Effector memory CD8-positive, alpha-beta T cell (primary cell): ENCODE measurements at regions not wholly inside any gene's neighbourhood (a gene's known extent, or its start where the extent isn't known, plus 50 kb on each side); places are given as distances from the start of the nearest gene placed in this dataset.
"Not testable (repeated sequence)": the region's sequence is repeated elsewhere in the genome, so short reads cannot be mapped to it uniquely, and the experiment has no call there.

Experiments used
- ATAC-seq: fragments of 150-1000 bp; cut with Tn5 transposase; replicated peaks from 2 replicates; pipeline ENCODE4 v1.10.0; 2021; ENCODE audit warnings: mild to moderate bottlenecking, moderate library complexity
- DNase-seq, 3 experiments: peaks; one replicate each; pipeline ENCODE4 v3.0.0; 2021
- H3K27ac Mint-ChIP-seq, 2 donors: one replicate each; pipeline ENCODE4 v1.8.0; 2022; ENCODE audit warnings: mild to moderate bottlenecking in 2 of 2, mixed read lengths in 2 of 2, moderate library complexity in 2 of 2
- H3K27me3 Mint-ChIP-seq, 2 donors: one replicate each; pipeline ENCODE4 v1.8.0; 2022; ENCODE audit warnings: mixed read lengths in 2 of 2
- H3K36me3 Mint-ChIP-seq: one replicate; pipeline ENCODE4 v1.8.0; 2022; ENCODE audit warnings: mild to moderate bottlenecking, moderate library complexity, mixed read lengths; ENCODE audit not compliant: insufficient read depth
- H3K4me1 Mint-ChIP-seq, 2 donors: one replicate each; pipeline ENCODE4 v1.8.0; 2022; ENCODE audit warnings: low read depth in 2 of 2, mixed read lengths in 2 of 2
- H3K4me3 Mint-ChIP-seq, 2 donors: one replicate each; pipeline ENCODE4 v1.8.0; 2022; ENCODE audit warnings: mild to moderate bottlenecking in 2 of 2, mixed read lengths in 2 of 2, moderate library complexity in 2 of 2
- H3K9me3 Mint-ChIP-seq, 2 donors: one replicate each; pipeline ENCODE4 v1.8.0; 2022; ENCODE audit warnings: mixed read lengths in 2 of 2

DNA sequence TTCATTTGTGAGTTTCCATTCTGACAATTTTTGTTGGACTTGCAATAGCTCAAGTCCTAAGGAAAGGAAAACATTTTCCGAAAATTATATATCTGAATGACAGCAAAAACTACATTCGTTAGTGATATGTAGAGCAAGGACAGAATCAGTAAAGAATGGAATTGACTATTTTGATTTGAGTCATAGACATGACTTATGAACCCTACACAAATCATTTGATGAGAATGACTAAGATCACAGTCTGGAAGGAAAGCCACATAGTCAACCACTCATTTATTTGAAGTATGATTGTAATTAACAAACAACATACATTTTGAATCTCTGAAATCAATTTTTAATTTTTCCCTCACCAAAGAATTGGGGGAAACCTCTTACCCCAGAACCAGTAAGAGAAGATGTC lies 231.6 kb upstream of the CRIM1 start:
- DNase-seq (no peak), ATAC-seq (no peak)
- Mint-ChIP-seq H3K9me3 (peaks cover 4 to 6% of the 10 kb centered on the region in 2 donors), H3K4me1 (peaks cover 6 to 9% of the 10 kb centered on the region in 2 donors), H3K27me3 (peaks cover 14 to 18% of the 10 kb centered on the region in 2 donors), H3K27ac (no peak overlapping the region), H3K36me3 (no peaks in the 10 kb centered on the region), H3K4me3 (no peak overlapping the region)

DNA sequence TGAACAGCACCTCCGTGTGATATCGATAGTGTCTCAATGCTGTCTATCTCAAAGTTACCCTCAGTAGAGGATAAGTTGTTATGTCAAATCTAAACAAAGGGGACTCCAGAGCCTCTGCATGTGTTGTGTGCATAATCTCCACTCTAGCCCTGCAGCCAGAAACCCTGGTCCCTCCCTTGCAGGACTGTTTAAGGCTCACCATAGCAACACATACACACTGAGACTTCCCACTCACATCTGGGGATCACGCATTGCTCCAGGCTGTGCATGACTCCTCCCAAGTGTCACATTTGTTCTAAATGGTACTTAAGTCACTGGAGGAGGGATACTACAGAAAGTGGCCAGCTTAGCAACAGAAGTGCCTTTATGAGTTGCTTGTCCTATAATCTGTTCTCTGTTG lies 258.6 kb upstream of the CRIM1 start:
- no peaks in the 10 kb centered on the region for H3K27me3 Mint-ChIP-seq
- no peaks in the 10 kb centered on the region for H3K4me1 Mint-ChIP-seq
- H3K9me3 Mint-ChIP-seq = peaks cover 0 to 5% of the 10 kb centered on the region in 2 donors
- H3K36me3 Mint-ChIP-seq = no peaks in the 10 kb centered on the region
- H3K4me3 Mint-ChIP-seq = no peak overlapping the region
- no peak for DNase-seq
- ATAC-seq = no peak
- no peak overlapping the region for H3K27ac Mint-ChIP-seq

DNA sequence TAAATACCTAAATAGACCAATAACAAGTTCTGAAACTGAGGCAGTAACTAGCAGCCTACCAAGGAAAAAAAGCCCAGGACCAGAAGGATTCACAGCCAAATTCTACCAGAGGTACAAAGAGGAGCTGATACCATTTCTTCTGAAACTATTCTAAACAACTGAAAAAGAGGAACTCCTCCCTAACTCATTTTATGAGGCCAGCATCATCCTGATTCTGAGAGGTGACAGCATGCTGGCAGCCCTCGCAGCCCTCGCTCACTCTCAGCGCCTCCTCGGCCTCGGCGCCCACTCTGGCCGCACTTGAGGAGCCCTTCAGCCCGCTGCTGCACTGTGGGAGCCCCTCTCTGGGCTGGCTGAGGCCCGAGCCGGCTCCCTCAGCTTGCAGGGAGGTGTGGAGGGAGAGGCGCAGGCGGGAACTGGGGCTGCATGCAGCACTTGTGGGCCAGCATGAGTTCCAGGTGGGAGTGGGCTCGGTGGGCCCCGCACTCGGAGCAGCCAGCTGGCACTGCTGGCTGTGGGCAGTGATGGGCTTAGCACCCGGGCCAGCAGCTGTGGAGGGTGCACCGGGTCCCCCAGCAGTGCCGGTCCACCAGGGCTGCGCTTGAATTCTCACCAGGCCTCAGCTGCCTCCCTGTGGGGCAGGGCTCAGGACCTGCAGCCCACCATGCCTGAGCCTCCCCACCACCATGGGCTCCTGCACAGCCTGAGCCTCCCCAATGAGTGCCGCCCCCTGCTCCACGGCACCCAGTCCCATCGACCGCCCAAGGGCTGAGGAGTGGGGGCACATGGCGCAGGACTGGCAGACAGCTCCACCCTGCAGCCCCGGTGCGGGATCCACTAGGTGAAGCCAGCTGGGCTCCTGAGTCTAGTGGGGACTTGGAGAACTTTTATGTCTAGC lies 263.5 kb upstream of the CRIM1 start:
- not testable (repeated sequence) for H3K4me3 Mint-ChIP-seq, H3K27ac Mint-ChIP-seq, H3K36me3 Mint-ChIP-seq, DNase-seq, H3K4me1 Mint-ChIP-seq, ATAC-seq, H3K9me3 Mint-ChIP-seq
- peaks cover 9 to 15% of the 10 kb centered on the region in 2 donors for H3K27me3 Mint-ChIP-seq

DNA sequence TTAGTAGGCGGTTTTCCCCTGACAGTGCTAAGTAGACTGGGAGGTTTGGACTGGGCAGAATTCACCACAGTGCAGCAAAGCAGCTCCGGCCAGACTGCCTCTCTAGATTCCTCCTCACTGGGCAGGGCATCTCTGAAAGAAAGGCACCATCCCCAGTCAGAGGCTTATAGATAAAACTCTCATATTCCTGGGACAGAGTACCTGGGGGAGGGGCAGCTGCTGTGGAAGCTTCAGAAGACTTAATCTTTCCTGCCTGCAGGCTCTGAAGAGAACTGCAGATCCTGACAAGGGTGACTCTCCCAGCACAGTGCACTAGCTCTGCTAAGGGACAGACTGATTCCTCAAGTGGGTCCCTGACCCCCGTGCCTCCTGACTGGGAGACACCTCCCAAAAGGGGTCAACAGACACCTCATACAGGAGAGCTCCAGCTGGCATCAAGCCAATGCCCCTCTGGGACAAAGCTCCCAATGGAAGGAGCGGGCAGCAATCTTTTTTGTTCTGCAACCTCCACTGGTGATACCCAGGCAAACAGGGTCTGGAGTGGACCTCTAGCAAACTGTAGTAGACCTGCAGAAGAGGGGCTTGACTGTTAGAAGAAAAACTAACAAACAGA lies 266.8 kb upstream of the CRIM1 start:
- no peak for ATAC-seq
- H3K27me3 Mint-ChIP-seq = peaks cover 17 to 19% of the 10 kb centered on the region in 2 donors
- H3K4me3 Mint-ChIP-seq = no peak overlapping the region
- DNase-seq = no peak
- no peaks in the 10 kb centered on the region for H3K36me3 Mint-ChIP-seq
- no peak overlapping the region for H3K27ac Mint-ChIP-seq
- H3K9me3 Mint-ChIP-seq = peaks cover 0 to under 1% of the 10 kb centered on the region in 2 donors
- peaks cover 0 to 3% of the 10 kb centered on the region in 2 donors for H3K4me1 Mint-ChIP-seq

DNA sequence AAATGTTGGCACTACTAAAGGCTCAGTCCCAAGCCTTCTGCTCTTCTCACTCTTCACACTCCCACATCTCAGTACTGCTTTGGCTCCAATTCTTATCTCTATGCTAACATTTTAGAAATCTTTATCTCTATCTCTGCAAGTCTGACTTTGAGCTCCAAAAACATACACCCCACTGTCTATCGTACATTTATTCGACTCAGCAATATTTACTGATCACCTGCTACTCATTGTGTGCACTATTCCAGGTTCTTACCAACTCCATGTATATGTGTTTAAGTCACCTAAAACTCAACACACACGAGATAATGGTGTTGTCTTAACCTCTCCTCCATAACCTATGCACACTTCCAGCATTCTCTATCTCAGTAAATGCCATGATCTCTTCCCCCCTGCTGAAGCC lies 268.2 kb upstream of the CRIM1 start:
- no peak for DNase-seq
- H3K36me3 Mint-ChIP-seq = no peaks in the 10 kb centered on the region
- H3K4me1 Mint-ChIP-seq = peaks cover 0 to 3% of the 10 kb centered on the region in 2 donors
- no peak overlapping the region for H3K4me3 Mint-ChIP-seq
- H3K27me3 Mint-ChIP-seq = peaks cover 17 to 19% of the 10 kb centered on the region in 2 donors
- peaks cover 0 to 1% of the 10 kb centered on the region in 2 donors for H3K9me3 Mint-ChIP-seq
- no peak overlapping the region for H3K27ac Mint-ChIP-seq
- no peak for ATAC-seq

DNA sequence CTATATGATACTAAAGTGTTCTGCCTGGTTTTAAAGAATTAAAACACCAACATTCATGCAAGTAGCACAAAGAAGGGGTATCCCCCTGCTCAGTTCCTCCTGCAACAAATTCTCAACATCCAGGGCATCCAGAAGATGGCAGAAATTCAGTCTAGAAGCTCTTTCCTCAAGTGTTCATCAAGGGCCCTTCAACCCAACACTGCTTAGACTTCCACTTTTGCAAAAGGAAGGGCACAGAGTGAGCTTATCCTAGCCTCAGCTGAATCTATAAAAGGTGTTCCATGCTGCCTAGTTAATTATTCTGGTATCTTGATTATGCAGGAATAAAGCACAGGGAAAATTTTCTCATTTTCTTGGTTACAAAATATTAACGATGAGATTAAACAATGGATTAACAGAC lies 275.8 kb upstream of the CRIM1 start:
- Mint-ChIP-seq H3K36me3 (no peaks in the 10 kb centered on the region), H3K9me3 (peaks cover 0 to 1% of the 10 kb centered on the region in 2 donors), H3K27ac (no peak overlapping the region), H3K27me3 (no peaks in the 10 kb centered on the region), H3K4me3 (no peak overlapping the region), H3K4me1 (no peaks in the 10 kb centered on the region)
- no peak for ATAC-seq
- DNase-seq = no peak

DNA sequence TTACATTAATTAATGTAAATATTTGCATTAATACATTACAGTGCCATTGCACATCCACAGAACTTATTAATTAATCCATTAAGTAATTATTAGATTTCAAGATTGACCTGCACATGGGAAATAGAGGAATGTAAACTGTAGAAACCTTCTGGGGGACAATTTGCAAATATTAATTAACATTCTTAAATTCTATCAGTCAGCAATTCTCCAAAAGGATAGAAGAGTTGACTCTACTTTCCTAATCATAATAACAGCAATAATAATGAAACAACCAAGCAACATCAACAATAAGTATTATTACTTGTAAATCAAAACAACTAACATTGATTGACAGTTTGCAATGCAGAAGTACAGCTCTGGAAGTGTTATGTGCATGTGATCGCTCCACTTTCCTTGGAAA lies 281.6 kb upstream of the CRIM1 start:
- Mint-ChIP-seq H3K27me3 (no peaks in the 10 kb centered on the region), H3K36me3 (no peaks in the 10 kb centered on the region), H3K4me1 (no peaks in the 10 kb centered on the region), H3K27ac (no peak overlapping the region), H3K9me3 (no peaks in the 10 kb centered on the region), H3K4me3 (no peak overlapping the region)
- DNase-seq (no peak), ATAC-seq (no peak)

DNA sequence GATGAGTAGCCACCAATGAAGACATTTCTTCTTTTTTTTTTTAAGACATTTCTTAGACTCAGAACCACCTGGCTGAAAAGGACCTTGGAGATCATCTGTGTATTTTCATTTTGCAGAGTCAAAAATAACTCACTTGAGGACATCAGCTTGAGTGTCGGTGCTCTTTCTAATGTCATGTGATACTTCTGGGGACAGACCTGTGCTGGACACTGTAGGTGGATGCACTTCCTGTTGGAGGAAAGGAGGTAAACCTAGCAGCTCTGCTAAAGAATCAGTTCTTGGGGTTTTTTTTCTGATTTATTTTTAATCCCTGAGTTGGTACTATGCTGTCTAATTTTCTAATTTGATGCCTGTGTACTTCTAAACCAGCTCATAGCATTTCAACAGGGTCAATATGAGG lies 283.9 kb upstream of the CRIM1 start:
- no peak for DNase-seq
- Mint-ChIP-seq H3K4me3 (no peak overlapping the region), H3K9me3 (no peaks in the 10 kb centered on the region), H3K27me3 (no peaks in the 10 kb centered on the region), H3K27ac (no peak overlapping the region), H3K36me3 (no peaks in the 10 kb centered on the region), H3K4me1 (no peaks in the 10 kb centered on the region)
- ATAC-seq = no peak

DNA sequence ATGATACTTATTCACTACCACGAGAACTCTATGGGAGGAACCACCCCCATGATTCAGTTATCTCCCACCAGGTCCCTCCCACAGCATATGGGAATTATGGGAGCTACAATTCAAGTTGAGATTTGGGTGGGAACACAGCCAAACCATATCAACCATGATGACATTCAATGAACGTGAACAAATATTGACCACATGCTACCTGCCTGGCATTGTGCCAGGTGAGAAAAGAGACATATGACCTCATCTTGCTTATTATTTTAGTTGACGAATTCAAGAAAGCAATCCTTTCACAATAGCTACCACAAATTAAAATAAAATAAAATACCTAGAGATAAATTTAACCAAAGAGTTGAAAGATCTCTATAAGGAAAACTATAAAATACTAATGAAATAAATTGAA lies 286.5 kb upstream of the CRIM1 start:
- H3K4me1 Mint-ChIP-seq = no peaks in the 10 kb centered on the region
- no peak overlapping the region for H3K4me3 Mint-ChIP-seq
- ATAC-seq (no peak), DNase-seq (no peak)
- H3K27ac Mint-ChIP-seq = no peak overlapping the region
- no peaks in the 10 kb centered on the region for H3K36me3 Mint-ChIP-seq
- H3K27me3 Mint-ChIP-seq = no peaks in the 10 kb centered on the region
- H3K9me3 Mint-ChIP-seq = no peaks in the 10 kb centered on the region

DNA sequence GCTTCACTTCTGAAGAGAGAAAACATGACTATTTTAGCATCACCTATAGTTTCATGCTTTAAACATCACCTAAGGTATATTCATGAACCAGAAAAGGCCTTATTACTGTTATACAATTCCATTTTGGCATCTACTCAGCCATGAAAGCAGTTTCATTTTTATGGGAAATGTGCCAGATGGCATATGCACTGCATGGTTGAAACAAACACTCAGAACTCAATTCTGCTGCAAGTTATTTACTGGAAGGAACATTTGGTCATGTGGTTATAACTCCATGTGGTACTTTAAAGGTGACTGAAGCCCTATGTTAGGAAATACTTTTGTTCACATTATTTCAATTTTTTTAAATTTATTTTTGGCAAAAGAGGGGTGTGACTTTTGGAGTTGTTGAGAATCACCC lies 287.5 kb upstream of the CRIM1 start:
- Mint-ChIP-seq H3K9me3 (no peaks in the 10 kb centered on the region), H3K36me3 (no peaks in the 10 kb centered on the region), H3K27me3 (peaks cover 4% of the 10 kb centered on the region in 2 donors)

DNA sequence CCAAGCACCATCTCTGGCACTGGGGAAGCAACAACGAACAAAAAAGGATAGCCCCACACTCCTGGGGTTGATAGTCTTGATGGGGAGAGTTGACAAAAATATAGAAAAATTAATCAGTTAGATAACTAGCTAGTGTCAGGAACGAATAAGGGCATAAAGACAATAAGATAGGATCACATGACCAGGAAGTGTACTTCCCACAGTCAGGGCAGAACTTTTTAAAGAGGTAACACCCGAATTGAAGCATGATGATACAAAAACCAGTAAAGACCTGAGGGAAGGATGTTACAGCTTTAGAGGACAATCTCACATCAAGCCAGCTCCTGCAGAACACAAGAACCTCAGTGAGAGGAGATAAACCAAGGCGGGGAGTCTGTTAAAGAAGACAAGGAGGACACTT lies 295.4 kb upstream of the CRIM1 start:
- Mint-ChIP-seq H3K4me1 (no peaks in the 10 kb centered on the region), H3K36me3 (no peaks in the 10 kb centered on the region), H3K4me3 (no peak overlapping the region), H3K27ac (no peak overlapping the region), H3K9me3 (no peaks in the 10 kb centered on the region), H3K27me3 (peaks cover 17 to 37% of the 10 kb centered on the region in 2 donors)
- no peak for DNase-seq
- ATAC-seq = no peak

More for the DNA sequence above, 287.5 kb upstream of the CRIM1 start:
- H3K4me3 Mint-ChIP-seq = no peak overlapping the region
- H3K27ac Mint-ChIP-seq = no peak overlapping the region
- no peaks in the 10 kb centered on the region for H3K4me1 Mint-ChIP-seq
- ATAC-seq (no peak), DNase-seq (no peak)

DNA sequence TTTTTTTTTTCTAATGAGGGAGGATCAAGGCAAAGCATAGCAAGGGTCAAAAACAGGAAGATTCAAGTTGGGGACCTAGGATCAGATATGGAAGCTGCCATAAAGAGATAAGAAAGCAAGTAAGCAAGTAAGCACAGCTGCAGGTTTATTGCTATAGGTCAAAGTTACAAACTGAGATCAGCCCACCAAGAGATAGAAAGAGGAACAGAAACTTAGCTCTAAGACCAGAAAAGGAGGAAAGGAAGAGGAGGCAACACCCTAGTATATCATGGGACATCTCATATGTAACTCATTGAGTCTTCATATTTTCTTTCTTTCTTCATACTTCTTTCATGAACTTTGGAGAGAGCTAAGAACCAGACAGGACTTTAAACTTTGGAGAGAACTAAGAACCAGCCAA lies 295.9 kb upstream of the CRIM1 start:
- no peak for DNase-seq
- Mint-ChIP-seq H3K27ac (no peak overlapping the region), H3K27me3 (peaks cover 17 to 37% of the 10 kb centered on the region in 2 donors)

DNA sequence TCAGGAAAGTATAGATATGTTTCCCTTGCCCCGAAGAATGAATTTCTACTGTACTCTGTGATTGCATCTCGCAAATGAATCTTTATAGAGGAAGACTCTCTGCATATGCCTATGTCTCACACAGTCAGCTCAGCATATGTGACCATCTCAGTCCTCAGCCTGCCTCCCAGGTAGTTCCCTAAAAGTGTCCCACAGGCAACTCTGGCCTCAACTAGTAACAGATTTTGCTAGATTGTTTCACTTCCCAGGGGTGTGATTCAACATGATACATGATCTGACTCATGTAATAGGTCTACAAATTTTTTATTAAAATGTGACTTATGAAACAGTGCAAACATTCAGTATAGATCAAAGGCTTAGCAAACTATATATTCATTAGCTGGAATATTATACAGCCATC lies 296.6 kb upstream of the CRIM1 start:
- H3K9me3 Mint-ChIP-seq = no peaks in the 10 kb centered on the region
- no peak for ATAC-seq
- DNase-seq = no peak
- no peak overlapping the region for H3K27ac Mint-ChIP-seq
- no peaks in the 10 kb centered on the region for H3K36me3 Mint-ChIP-seq
- peaks cover 17 to 37% of the 10 kb centered on the region in 2 donors for H3K27me3 Mint-ChIP-seq
- H3K4me1 Mint-ChIP-seq = no peaks in the 10 kb centered on the region
- H3K4me3 Mint-ChIP-seq = no peak overlapping the region

More for the DNA sequence above, 295.9 kb upstream of the CRIM1 start:
- no peak for ATAC-seq
- no peaks in the 10 kb centered on the region for H3K36me3 Mint-ChIP-seq
- H3K9me3 Mint-ChIP-seq = no peaks in the 10 kb centered on the region
- H3K4me3 Mint-ChIP-seq = no peak overlapping the region
- no peaks in the 10 kb centered on the region for H3K4me1 Mint-ChIP-seq

DNA sequence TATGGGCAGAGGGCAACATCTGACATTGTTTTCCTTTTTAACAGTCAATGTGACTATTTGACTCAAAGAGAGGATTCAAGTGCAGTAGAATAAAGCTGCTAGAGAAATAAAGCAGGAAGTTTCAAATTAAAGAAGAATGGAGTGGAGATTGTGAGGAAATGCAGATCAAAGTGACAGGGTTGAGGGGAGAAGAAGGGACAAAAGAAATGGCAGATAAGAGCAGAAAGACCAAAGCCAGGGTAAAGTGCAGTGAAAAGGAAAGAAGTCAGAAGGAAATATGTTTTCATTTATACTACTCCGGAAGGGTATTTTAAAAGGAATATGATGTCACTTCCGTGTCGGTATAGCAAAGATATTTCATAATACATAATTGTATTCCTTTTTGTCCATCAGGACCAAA lies 297.5 kb upstream of the CRIM1 start:
- Mint-ChIP-seq H3K27ac (no peak overlapping the region), H3K4me3 (no peak overlapping the region), H3K4me1 (no peaks in the 10 kb centered on the region), H3K36me3 (no peaks in the 10 kb centered on the region), H3K27me3 (peaks cover 13 to 33% of the 10 kb centered on the region in 2 donors), H3K9me3 (no peaks in the 10 kb centered on the region)
- ATAC-seq = no peak
- DNase-seq = no peak
